ENCODE measurements at regions not wholly inside any gene's neighbourhood (a gene's known extent, or its start where the extent isn't known, plus 50 kb on each side); places are given as distances from the start of the nearest gene placed in this dataset.
"Not testable (repeated sequence)": the region's sequence is repeated elsewhere in the genome, so short reads cannot be mapped to it uniquely, and the experiment has no call there.

GRCh38 chr3:177411201-177411600, 213.9 kb upstream of the TBL1XR1 start:
- Histone ChIP-seq H3K27ac (ENCODE audit: low read length) (no peak overlapping the region), H3K27me3 (ENCODE audit: insufficient read depth, low read length) (no peaks in the 10 kb centered on the region), H3K9me3 (ENCODE audit: insufficient read depth, low read depth, low read length) (no peaks in the 10 kb centered on the region), H3K4me3 (ENCODE audit: low read length) (no peak overlapping the region), H3K36me3 (ENCODE audit: insufficient read depth, low read depth, low read length) (no peaks in the 10 kb centered on the region), H3K9ac (ENCODE audit: low read depth, low read length) (no peak overlapping the region), H3K4me1 (ENCODE audit: insufficient read depth, low read length) (no peaks in the 10 kb centered on the region)

- not testable (repeated sequence) for H3K9me3 ChIP-seq (ENCODE audit: insufficient read depth, low read depth, low read length); H3K4me1 ChIP-seq (ENCODE audit: insufficient read depth, low read length); H3K27me3 ChIP-seq (ENCODE audit: insufficient read depth, low read length); H3K27ac ChIP-seq (ENCODE audit: low read length); H3K4me3 ChIP-seq (ENCODE audit: low read length); H3K9ac ChIP-seq (ENCODE audit: low read depth, low read length); H3K36me3 ChIP-seq (ENCODE audit: insufficient read depth, low read depth, low read length)
Measured at GRCh38 chr3:177412677-177413170, 215.4 kb upstream of the TBL1XR1 start.

- no peaks in the 10 kb centered on the region for H3K4me1 ChIP-seq (ENCODE audit: insufficient read depth, low read length)
- H3K9me3 ChIP-seq (ENCODE audit: insufficient read depth, low read depth, low read length): no peaks in the 10 kb centered on the region
Measured at GRCh38 chr3:177414093-177414492, 216.8 kb upstream of the TBL1XR1 start.

GRCh38 chr3:177418787-177419186, 221.5 kb upstream of the TBL1XR1 start:
- Histone ChIP-seq H3K4me1 (ENCODE audit: insufficient read depth, low read length) (no peaks in the 10 kb centered on the region), H3K36me3 (ENCODE audit: insufficient read depth, low read depth, low read length) (no peaks in the 10 kb centered on the region), H3K27ac (ENCODE audit: low read length) (no peak overlapping the region), H3K9me3 (ENCODE audit: insufficient read depth, low read depth, low read length) (no peaks in the 10 kb centered on the region), H3K4me3 (ENCODE audit: low read length) (no peak overlapping the region), H3K9ac (ENCODE audit: low read depth, low read length) (no peak overlapping the region), H3K27me3 (ENCODE audit: insufficient read depth, low read length) (no peaks in the 10 kb centered on the region)

More at GRCh38 chr3:177414093-177414492, 216.8 kb upstream of the TBL1XR1 start:
- H3K4me3 ChIP-seq (ENCODE audit: low read length): no peak overlapping the region
- H3K36me3 ChIP-seq (ENCODE audit: insufficient read depth, low read depth, low read length): no peaks in the 10 kb centered on the region
- no peak overlapping the region for H3K27ac ChIP-seq (ENCODE audit: low read length)
- no peaks in the 10 kb centered on the region for H3K27me3 ChIP-seq (ENCODE audit: insufficient read depth, low read length)
- H3K9ac ChIP-seq (ENCODE audit: low read depth, low read length): no peak overlapping the region

- Histone ChIP-seq H3K27me3 (ENCODE audit: insufficient read depth, low read length) (no peaks in the 10 kb centered on the region), H3K9ac (ENCODE audit: low read depth, low read length) (no peak overlapping the region), H3K27ac (ENCODE audit: low read length) (no peak overlapping the region)
Measured at GRCh38 chr3:177419904-177420601, 222.8 kb upstream of the TBL1XR1 start.

GRCh38 chr3:177420651-177421480, 223.6 kb upstream of the TBL1XR1 start:
- Histone ChIP-seq H3K4me1 (ENCODE audit: insufficient read depth, low read length) (no peaks in the 10 kb centered on the region), H3K27me3 (ENCODE audit: insufficient read depth, low read length) (no peaks in the 10 kb centered on the region), H3K36me3 (ENCODE audit: insufficient read depth, low read depth, low read length) (no peaks in the 10 kb centered on the region), H3K9ac (ENCODE audit: low read depth, low read length) (no peak overlapping the region), H3K9me3 (ENCODE audit: insufficient read depth, low read depth, low read length) (no peaks in the 10 kb centered on the region), H3K27ac (ENCODE audit: low read length) (no peak overlapping the region), H3K4me3 (ENCODE audit: low read length) (no peak overlapping the region)

More at GRCh38 chr3:177419904-177420601, 222.8 kb upstream of the TBL1XR1 start:
- no peaks in the 10 kb centered on the region for H3K36me3 ChIP-seq (ENCODE audit: insufficient read depth, low read depth, low read length)
- no peaks in the 10 kb centered on the region for H3K4me1 ChIP-seq (ENCODE audit: insufficient read depth, low read length)
- no peak overlapping the region for H3K4me3 ChIP-seq (ENCODE audit: low read length)
- no peaks in the 10 kb centered on the region for H3K9me3 ChIP-seq (ENCODE audit: insufficient read depth, low read depth, low read length)

GRCh38 chr3:177421481-177421785, 224.2 kb upstream of the TBL1XR1 start:
- Histone ChIP-seq H3K27me3 (ENCODE audit: insufficient read depth, low read length) (no peaks in the 10 kb centered on the region), H3K4me1 (ENCODE audit: insufficient read depth, low read length) (no peaks in the 10 kb centered on the region), H3K36me3 (ENCODE audit: insufficient read depth, low read depth, low read length) (no peaks in the 10 kb centered on the region), H3K4me3 (ENCODE audit: low read length) (no peak overlapping the region), H3K9ac (ENCODE audit: low read depth, low read length) (no peak overlapping the region), H3K27ac (ENCODE audit: low read length) (no peak overlapping the region), H3K9me3 (ENCODE audit: insufficient read depth, low read depth, low read length) (no peaks in the 10 kb centered on the region)

GRCh38 chr3:177424521-177424920, 227.2 kb upstream of the TBL1XR1 start:
- H3K36me3 ChIP-seq (ENCODE audit: insufficient read depth, low read depth, low read length): no peaks in the 10 kb centered on the region
- no peaks in the 10 kb centered on the region for H3K9me3 ChIP-seq (ENCODE audit: insufficient read depth, low read depth, low read length)
- H3K27ac ChIP-seq (ENCODE audit: low read length): no peak overlapping the region
- no peak overlapping the region for H3K9ac ChIP-seq (ENCODE audit: low read depth, low read length)
- H3K4me3 ChIP-seq (ENCODE audit: low read length): no peak overlapping the region
- H3K27me3 ChIP-seq (ENCODE audit: insufficient read depth, low read length): no peaks in the 10 kb centered on the region
- no peaks in the 10 kb centered on the region; the same call in 1 of the 2 replicates for H3K4me1 ChIP-seq (ENCODE audit: insufficient read depth, low read length)

GRCh38 chr3:177425042-177425441, 227.8 kb upstream of the TBL1XR1 start:
- no peaks in the 10 kb centered on the region for H3K36me3 ChIP-seq (ENCODE audit: insufficient read depth, low read depth, low read length)
- peaks cover 5% of the 10 kb centered on the region; the same call in 1 of the 2 replicates for H3K4me1 ChIP-seq (ENCODE audit: insufficient read depth, low read length)
- H3K4me3 ChIP-seq (ENCODE audit: low read length): no peak overlapping the region
- no peak overlapping the region for H3K9ac ChIP-seq (ENCODE audit: low read depth, low read length)
- no peaks in the 10 kb centered on the region for H3K27me3 ChIP-seq (ENCODE audit: insufficient read depth, low read length)
- H3K27ac ChIP-seq (ENCODE audit: low read length): no peak overlapping the region
- H3K9me3 ChIP-seq (ENCODE audit: insufficient read depth, low read depth, low read length): no peaks in the 10 kb centered on the region

GRCh38 chr3:177426106-177426877, 229.0 kb upstream of the TBL1XR1 start:
- peaks cover 17% of the 10 kb centered on the region; the same call in 1 of the 2 replicates for H3K4me1 ChIP-seq (ENCODE audit: insufficient read depth, low read length)

GRCh38 chr3:177426878-177427495, 229.7 kb upstream of the TBL1XR1 start:
- no peak overlapping the region for H3K9ac ChIP-seq (ENCODE audit: low read depth, low read length)
- H3K4me3 ChIP-seq (ENCODE audit: low read length): no peak overlapping the region
- H3K4me1 ChIP-seq (ENCODE audit: insufficient read depth, low read length): peaks cover 24% of the 10 kb centered on the region; the same call in 1 of the 2 replicates
- no peak overlapping the region for H3K27ac ChIP-seq (ENCODE audit: low read length)
- H3K36me3 ChIP-seq (ENCODE audit: insufficient read depth, low read depth, low read length): no peaks in the 10 kb centered on the region
- no peaks in the 10 kb centered on the region for H3K9me3 ChIP-seq (ENCODE audit: insufficient read depth, low read depth, low read length)
- no peaks in the 10 kb centered on the region for H3K27me3 ChIP-seq (ENCODE audit: insufficient read depth, low read length)

More at GRCh38 chr3:177426106-177426877, 229.0 kb upstream of the TBL1XR1 start:
- no peaks in the 10 kb centered on the region for H3K27me3 ChIP-seq (ENCODE audit: insufficient read depth, low read length)
- H3K27ac ChIP-seq (ENCODE audit: low read length): no peak overlapping the region
- no peaks in the 10 kb centered on the region for H3K36me3 ChIP-seq (ENCODE audit: insufficient read depth, low read depth, low read length)
- H3K9me3 ChIP-seq (ENCODE audit: insufficient read depth, low read depth, low read length): no peaks in the 10 kb centered on the region
- H3K4me3 ChIP-seq (ENCODE audit: low read length): no peak overlapping the region
- H3K9ac ChIP-seq (ENCODE audit: low read depth, low read length): no peak overlapping the region
